Astrocyte (in vitro differentiated cells and primary cell): ENCODE measurements at regions not wholly inside any gene's neighbourhood (a gene's known extent, or its start where the extent isn't known, plus 50 kb on each side); places are given as distances from the start of the nearest gene placed in this dataset.

Experiments
- CTCF ChIP-seq: IDR thresholded peaks from 2 replicates; pipeline ENCODE4 v1.5.1; 2011; ENCODE audit warnings: low read depth, mild to moderate bottlenecking, inconsistent platforms, low read length, moderate library complexity; ENCODE audit not compliant: insufficient read depth
- EZH2 ChIP-seq: IDR thresholded peaks from 2 replicates; pipeline ENCODE4 v1.6.1; 2012; ENCODE audit warnings: mild to moderate bottlenecking, low read length, inconsistent platforms; ENCODE audit not compliant: insufficient read depth

GRCh38 chr4:117429061-117429460 is 343.7 kb upstream of the TRAM1L1 start:
- TF ChIP-seq CTCF (no peak), EZH2 (no peak)
